ENCODE measurements at regions not wholly inside any gene's neighbourhood (a gene's known extent, or its start where the extent isn't known, plus 50 kb on each side); places are given as distances from the start of the nearest gene placed in this dataset.

DNA sequence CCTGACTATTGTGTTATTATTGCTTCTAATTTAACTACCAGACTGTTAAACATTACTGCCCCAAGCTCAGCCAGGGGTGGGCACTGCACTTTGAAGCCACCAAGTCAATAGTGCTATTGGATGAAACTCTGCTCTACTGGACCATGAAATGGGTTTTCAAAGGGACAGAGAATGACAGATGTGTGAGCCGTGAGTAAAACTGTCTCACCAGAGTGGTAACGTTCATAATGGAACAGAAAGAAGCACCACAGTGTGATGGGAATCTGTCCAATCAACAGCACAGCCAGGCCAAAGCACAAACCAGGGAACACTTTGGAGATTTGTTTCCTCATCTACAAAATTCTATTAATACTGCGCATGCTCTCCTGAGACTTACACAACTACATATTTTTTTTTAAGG lies 171.8 kb upstream of the LPP start:
- Histone ChIP-seq H3K9me2 (ENCODE audit: insufficient read depth) (no peaks in the 10 kb centered on the region), H3F3A (ENCODE audit: insufficient read depth, low read depth) (peaks cover 30% of the 10 kb centered on the region), H3K27me3 (ENCODE audit: insufficient read depth, low read depth) (no peaks in the 10 kb centered on the region), H3K36me3 (ENCODE audit: low read depth) (no peaks in the 10 kb centered on the region), H2AFZ (no peak overlapping the region), H3K27ac (no peak overlapping the region), H3K4me2 (no peak overlapping the region), H3K9me3 (ENCODE audit: insufficient read depth, low read depth) (peaks cover 6% of the 10 kb centered on the region; the same call in 1 of the 2 replicates), H3K4me1 (replicated peaks; ENCODE audit: insufficient read depth) (peaks cover 36% of the 10 kb centered on the region), H3K79me2 (ENCODE audit: low read depth) (no peaks in the 10 kb centered on the region), H3K4me3 (no peak overlapping the region), H4K20me1 (ENCODE audit: insufficient read depth) (no peaks in the 10 kb centered on the region)
- ChIA-PET CTCF (no interaction called here), POLR2A (ENCODE audit: unreplicated experiment) (no interaction called here)
- no peak for DNase-seq
- intact Hi-C loops (cut with micrococcal nuclease; ENCODE audit: unreplicated experiment): no loop called here
- TF ChIP-seq EZH2 (IDR thresholded peaks at IDR 0.05; ENCODE audit: low read depth): no peak
- TF ChIP-seq, protein P1, sequence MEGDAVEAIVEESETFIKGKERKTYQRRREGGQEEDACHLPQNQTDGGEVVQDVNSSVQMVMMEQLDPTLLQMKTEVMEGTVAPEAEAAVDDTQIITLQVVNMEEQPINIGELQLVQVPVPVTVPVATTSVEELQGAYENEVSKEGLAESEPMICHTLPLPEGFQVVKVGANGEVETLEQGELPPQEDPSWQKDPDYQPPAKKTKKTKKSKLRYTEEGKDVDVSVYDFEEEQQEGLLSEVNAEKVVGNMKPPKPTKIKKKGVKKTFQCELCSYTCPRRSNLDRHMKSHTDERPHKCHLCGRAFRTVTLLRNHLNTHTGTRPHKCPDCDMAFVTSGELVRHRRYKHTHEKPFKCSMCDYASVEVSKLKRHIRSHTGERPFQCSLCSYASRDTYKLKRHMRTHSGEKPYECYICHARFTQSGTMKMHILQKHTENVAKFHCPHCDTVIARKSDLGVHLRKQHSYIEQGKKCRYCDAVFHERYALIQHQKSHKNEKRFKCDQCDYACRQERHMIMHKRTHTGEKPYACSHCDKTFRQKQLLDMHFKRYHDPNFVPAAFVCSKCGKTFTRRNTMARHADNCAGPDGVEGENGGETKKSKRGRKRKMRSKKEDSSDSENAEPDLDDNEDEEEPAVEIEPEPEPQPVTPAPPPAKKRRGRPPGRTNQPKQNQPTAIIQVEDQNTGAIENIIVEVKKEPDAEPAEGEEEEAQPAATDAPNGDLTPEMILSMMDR (conservative IDR thresholded peaks at IDR 0.05): no peak
- BruUV-seq (replicated peaks): no TSS peak

DNA sequence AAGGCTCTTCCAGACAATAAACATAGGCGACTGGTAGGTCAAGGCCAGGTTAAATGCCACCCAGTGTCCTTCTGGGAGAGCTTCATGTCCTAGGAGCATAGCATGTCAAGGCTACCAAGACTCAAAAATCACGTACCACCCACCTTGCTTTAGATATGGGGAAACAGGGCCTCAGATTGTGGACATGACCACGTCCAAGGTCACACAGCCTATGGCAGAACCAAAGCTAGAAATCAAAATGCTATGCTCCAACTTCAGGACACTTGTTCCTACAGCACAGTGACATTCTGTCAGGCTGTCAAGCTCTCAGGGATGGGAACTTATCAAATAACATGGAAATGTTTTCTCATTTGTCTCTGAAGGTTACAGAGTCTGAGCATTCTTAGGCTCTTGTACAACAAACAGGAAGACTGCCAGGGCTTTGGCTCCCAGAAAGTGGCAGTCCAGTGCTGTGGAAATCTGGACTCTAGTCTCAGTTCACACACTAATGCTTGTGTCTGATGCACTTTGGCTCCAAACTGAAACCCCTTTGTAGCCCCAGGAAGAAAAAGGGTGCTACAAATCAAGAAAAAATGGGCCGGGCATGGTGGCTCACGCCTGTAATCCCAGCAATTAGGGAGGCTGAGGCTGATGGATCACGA lies 170.4 kb upstream of the LPP start:
- Histone ChIP-seq H3K79me2 (ENCODE audit: low read depth) (no peaks in the 10 kb centered on the region), H3K4me1 (replicated peaks; ENCODE audit: insufficient read depth) (peaks cover 37% of the 10 kb centered on the region), H3F3A (ENCODE audit: insufficient read depth, low read depth) (peaks cover 26% of the 10 kb centered on the region), H3K4me3 (no peak overlapping the region), H3K9me3 (ENCODE audit: insufficient read depth, low read depth) (no peaks in the 10 kb centered on the region), H3K9me2 (ENCODE audit: insufficient read depth) (peaks cover 3% of the 10 kb centered on the region; the same call in 1 of the 2 replicates), H3K27ac (no peak overlapping the region), H3K36me3 (ENCODE audit: low read depth) (no peaks in the 10 kb centered on the region), H3K4me2 (no peak overlapping the region), H2AFZ (no peak overlapping the region), H4K20me1 (ENCODE audit: insufficient read depth) (no peaks in the 10 kb centered on the region), H3K27me3 (ENCODE audit: insufficient read depth, low read depth) (no peaks in the 10 kb centered on the region)
- CTCF ChIA-PET: no interaction called here
- intact Hi-C loops (cut with micrococcal nuclease; ENCODE audit: unreplicated experiment): no loop called here
- no TSS peak for BruUV-seq (replicated peaks)
- POLR2A ChIA-PET (ENCODE audit: unreplicated experiment): interaction anchor here (0.6 kb wide), 1 partner anchor 909 kb away, joined by 5 read pairs; no protein-coding TSS in a partner anchor
- TF ChIP-seq EZH2 (IDR thresholded peaks at IDR 0.05; ENCODE audit: low read depth): no peak
- TF ChIP-seq, protein P1 (conservative IDR thresholded peaks at IDR 0.05): no peak
- no peak for DNase-seq

- H3K4me2 ChIP-seq: peak overlapping the region; percentile 37; the same call in 1 of the 2 replicates
- peaks cover 3% of the 10 kb centered on the region; the same call in 1 of the 2 replicates for H3K9me2 ChIP-seq (ENCODE audit: insufficient read depth)
- H3F3A ChIP-seq (ENCODE audit: insufficient read depth, low read depth): peaks cover 16% of the 10 kb centered on the region; the same call in 1 of the 2 replicates
- intact Hi-C loops (cut with micrococcal nuclease; ENCODE audit: unreplicated experiment): loop anchor here (1.0 to 2.0 kb wide), 2 partner anchors 73 to 240 kb away; partner anchors contain the start of gene BCL6
- BruUV-seq (replicated peaks): no TSS peak
- H2AFZ ChIP-seq: no peak overlapping the region
- no peaks in the 10 kb centered on the region for H3K36me3 ChIP-seq (ENCODE audit: low read depth)
- H3K4me1 ChIP-seq (replicated peaks; ENCODE audit: insufficient read depth): peaks cover 26% of the 10 kb centered on the region
- DNase-seq: no peak
- no peaks in the 10 kb centered on the region for H3K79me2 ChIP-seq (ENCODE audit: low read depth)
- H3K9me3 ChIP-seq (ENCODE audit: insufficient read depth, low read depth): no peaks in the 10 kb centered on the region
- H3K27ac ChIP-seq: peak overlapping the region; percentile 64
- H4K20me1 ChIP-seq (ENCODE audit: insufficient read depth): no peaks in the 10 kb centered on the region
- ChIA-PET POLR2A (ENCODE audit: unreplicated experiment) (no interaction called here), CTCF (no interaction called here)
- TF ChIP-seq, protein P1 (conservative IDR thresholded peaks at IDR 0.05): no peak
- no peak for TF ChIP-seq EZH2 (IDR thresholded peaks at IDR 0.05; ENCODE audit: low read depth)
- no peaks in the 10 kb centered on the region for H3K27me3 ChIP-seq (ENCODE audit: insufficient read depth, low read depth)
- H3K4me3 ChIP-seq: no peak overlapping the region
Observed at GRCh38 chr3:187985647-187986046, 168.3 kb upstream of the LPP start.

Data from PC-9 (cell line).